ENCODE measurements at regions not wholly inside any gene's neighbourhood (a gene's known extent, or its start where the extent isn't known, plus 50 kb on each side); places are given as distances from the start of the nearest gene placed in this dataset.
A peak's percentile ranks its signal among the peaks of the same experiment; 100 is the strongest.

DNA sequence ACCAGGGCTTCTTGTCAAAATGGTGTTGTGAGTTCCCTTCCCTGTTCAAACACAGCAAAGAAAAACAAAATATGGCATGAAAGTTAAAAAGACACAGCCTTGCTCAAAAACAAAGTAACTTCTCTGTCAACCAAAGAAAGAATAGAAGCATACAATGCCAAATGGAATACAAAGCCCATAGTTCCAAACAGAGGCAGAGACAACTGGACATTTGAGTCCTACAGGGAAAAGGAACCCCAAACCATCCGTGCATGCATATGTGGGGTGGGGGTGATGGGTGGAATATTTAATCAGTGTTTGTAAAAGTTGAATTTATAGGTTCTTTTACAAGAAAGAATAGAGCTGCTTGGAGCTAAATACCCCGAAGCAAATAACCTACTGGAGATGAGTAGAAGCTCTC is 218.7 kb downstream of the FAM76B start:
- no peaks in the 10 kb centered on the region for H3K27me3 Mint-ChIP-seq (ENCODE audit: low read depth)
- no peak overlapping the region for H3K4me3 Mint-ChIP-seq
- no peak overlapping the region for H3K27ac Mint-ChIP-seq
- peaks cover 7% of the 10 kb centered on the region for H3K36me3 Mint-ChIP-seq (ENCODE audit: low read depth)
- no peaks in the 10 kb centered on the region for H3K4me1 Mint-ChIP-seq (ENCODE audit: low read depth)
- peaks cover 16% of the 10 kb centered on the region for H3K9me3 Mint-ChIP-seq

DNA sequence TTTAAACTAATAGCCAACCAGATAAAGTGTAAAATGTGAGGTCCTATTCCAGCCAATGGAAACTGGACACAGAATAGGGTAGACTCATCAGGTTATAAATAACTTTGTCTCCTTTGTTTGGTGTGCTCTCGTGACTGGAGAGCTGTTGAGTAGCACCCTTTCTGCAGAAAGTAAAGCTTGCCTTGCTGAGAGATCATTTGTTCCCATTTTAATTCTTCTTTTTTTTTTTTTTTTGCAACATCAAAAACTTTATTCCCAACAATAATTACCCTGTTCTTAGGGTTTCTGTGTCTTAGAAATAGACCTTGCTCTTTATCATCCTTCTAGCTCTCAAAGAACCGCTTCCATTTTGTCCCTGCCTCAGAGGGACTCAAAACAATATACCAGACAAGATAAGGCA is 220.4 kb downstream of the FAM76B start:
- Mint-ChIP-seq H3K4me1 (ENCODE audit: low read depth) (peaks cover 2% of the 10 kb centered on the region), H3K27ac (no peak overlapping the region), H3K27me3 (ENCODE audit: low read depth) (no peaks in the 10 kb centered on the region), H3K4me3 (no peak overlapping the region), H3K9me3 (peaks cover 14% of the 10 kb centered on the region), H3K36me3 (ENCODE audit: low read depth) (peaks cover 5% of the 10 kb centered on the region)

DNA sequence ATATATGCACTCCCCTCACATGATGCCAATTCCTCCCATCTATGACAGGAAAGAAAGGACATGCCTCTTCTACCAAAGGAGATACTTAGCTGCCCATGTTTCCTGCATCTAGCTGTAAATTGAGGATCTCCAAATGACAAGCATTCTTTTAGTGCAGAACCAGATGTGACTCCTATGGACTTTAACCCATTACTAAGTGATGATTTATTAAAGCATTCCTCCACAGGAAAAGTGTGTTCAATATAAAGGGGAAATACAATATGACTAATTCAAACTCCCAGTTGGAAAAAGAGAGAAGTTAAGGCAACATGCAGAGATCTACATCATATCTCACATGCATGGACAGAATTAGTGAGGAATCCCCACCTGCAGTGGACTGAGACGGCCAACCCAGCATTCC is 221.3 kb downstream of the FAM76B start:
- Mint-ChIP-seq H3K36me3 (ENCODE audit: low read depth) (peaks cover 5% of the 10 kb centered on the region), H3K27me3 (ENCODE audit: low read depth) (no peaks in the 10 kb centered on the region), H3K27ac (no peak overlapping the region), H3K4me1 (ENCODE audit: low read depth) (peaks cover 2% of the 10 kb centered on the region), H3K9me3 (peaks cover 14% of the 10 kb centered on the region), H3K4me3 (no peak overlapping the region)

DNA sequence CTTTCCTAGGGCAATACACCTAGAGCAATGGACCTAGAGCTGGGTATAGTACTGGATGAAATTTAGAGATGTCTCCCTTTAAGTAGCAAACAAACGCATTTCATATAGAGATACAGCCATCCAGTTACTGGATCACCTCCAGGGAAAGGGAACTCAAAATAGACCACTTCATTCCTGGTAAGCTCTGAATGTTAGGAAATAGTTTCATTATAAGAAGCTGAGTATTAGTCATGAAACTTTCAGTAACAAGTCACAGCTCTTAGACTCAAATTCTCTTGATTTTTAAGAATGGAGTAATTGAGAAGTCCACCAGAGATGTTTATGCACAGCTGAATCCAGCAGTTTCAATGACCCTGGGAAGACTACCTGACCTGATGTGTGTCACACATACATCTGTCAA is 221.9 kb downstream of the FAM76B start:
- Mint-ChIP-seq H3K36me3 (ENCODE audit: low read depth) (peaks cover 5% of the 10 kb centered on the region), H3K27ac (no peak overlapping the region), H3K27me3 (ENCODE audit: low read depth) (peaks cover under 1% of the 10 kb centered on the region), H3K4me1 (ENCODE audit: low read depth) (peaks cover 4% of the 10 kb centered on the region), H3K9me3 (peaks cover 14% of the 10 kb centered on the region), H3K4me3 (no peak overlapping the region)

DNA sequence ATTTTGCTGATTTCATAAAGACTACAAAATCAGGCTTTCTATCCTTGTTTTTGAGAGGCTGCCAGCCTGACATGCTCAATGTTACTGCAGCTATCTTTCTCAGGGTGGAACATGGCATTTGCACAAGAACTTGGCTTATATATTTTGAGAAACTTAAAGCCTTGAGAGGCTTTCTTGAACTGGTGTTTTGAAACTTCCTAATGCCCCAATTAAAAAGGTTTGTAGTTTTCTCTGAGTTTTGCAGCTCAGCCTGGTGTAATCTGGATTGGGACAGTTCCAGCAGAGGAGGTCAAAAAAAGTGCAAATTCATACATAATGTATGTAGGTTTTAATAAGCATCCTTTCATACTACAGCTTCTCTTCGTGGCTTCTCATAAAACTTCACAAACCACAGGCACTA is 223.4 kb downstream of the FAM76B start:
- Mint-ChIP-seq H3K9me3 (peaks cover 9% of the 10 kb centered on the region), H3K27ac (no peak overlapping the region), H3K36me3 (ENCODE audit: low read depth) (peaks cover 5% of the 10 kb centered on the region), H3K27me3 (ENCODE audit: low read depth) (peaks cover 3% of the 10 kb centered on the region), H3K4me1 (ENCODE audit: low read depth) (peaks cover 4% of the 10 kb centered on the region), H3K4me3 (no peak overlapping the region)

DNA sequence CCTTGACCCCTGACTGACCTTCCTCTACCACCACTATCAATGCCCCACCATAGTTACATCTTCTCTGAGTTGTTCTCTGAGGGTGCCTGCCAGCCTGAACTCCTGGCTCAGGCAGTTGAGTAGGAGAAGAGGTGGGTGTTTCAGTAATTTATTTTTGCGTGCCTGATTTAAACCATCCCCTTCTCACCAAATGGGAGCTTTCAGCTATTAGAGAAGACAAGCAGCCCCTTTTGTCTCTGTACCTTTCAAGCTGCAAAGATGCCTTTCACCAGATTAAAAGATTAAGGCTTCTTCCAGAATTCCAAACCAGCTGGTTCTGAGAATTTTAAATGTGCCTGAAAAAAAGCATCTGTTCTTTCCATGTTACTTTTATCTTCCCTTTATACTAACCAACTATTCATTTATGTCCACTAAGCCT is 223.8 kb downstream of the FAM76B start:
- peaks cover 3% of the 10 kb centered on the region for H3K27me3 Mint-ChIP-seq (ENCODE audit: low read depth)
- peaks cover 6% of the 10 kb centered on the region for H3K4me1 Mint-ChIP-seq (ENCODE audit: low read depth)
- H3K36me3 Mint-ChIP-seq (ENCODE audit: low read depth), result peaks cover 5% of the 10 kb centered on the region
- no peak overlapping the region for H3K27ac Mint-ChIP-seq
- H3K4me3 Mint-ChIP-seq, result no peak overlapping the region
- peaks cover 9% of the 10 kb centered on the region for H3K9me3 Mint-ChIP-seq

DNA sequence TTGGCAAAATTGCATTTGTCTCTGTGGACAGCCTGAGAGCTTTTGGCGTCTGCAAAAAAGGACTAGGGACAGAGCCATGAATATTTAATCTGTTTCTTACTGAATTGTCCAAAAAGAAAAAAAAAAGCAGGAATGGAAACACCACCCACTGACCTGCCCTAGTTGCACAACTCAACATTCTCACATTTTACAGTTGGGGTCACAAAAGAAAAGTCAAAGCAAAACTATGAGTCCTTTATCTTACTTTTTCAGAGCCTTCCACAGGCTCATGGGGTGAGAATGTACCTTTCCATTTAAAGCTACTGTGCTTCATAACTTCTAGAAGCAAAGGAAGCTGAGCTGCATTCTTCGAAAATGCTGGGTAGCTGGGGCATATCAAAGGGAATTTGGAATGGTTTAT is 225.7 kb downstream of the FAM76B start:
- Mint-ChIP-seq H3K4me3 (no peak overlapping the region), H3K27me3 (ENCODE audit: low read depth) (peaks cover 3% of the 10 kb centered on the region), H3K27ac (no peak overlapping the region), H3K36me3 (ENCODE audit: low read depth) (peaks cover 2% of the 10 kb centered on the region), H3K4me1 (ENCODE audit: low read depth) (peaks cover 6% of the 10 kb centered on the region), H3K9me3 (no peaks in the 10 kb centered on the region)

DNA sequence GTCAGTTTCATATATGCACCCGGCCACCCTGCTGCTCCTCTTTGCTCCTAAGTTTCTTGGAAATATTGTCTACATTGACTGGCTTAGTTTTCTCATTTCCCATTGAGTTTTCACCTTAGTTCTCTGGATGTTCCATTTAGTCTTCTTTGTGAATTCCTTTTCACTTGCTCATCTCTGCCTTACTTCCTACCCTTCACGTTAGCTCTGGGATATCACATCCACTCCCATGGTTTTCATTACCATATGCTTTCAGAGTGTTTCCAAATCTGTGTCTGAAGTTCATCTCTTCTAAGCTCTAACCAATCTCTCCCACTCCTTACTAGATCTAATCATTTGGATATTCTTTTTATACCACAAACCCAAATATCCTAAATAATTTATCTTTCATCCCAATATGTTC is 226.4 kb downstream of the FAM76B start:
- Mint-ChIP-seq H3K4me1 (ENCODE audit: low read depth) (peaks cover 6% of the 10 kb centered on the region), H3K4me3 (no peak overlapping the region), H3K27ac (no peak overlapping the region)

DNA sequence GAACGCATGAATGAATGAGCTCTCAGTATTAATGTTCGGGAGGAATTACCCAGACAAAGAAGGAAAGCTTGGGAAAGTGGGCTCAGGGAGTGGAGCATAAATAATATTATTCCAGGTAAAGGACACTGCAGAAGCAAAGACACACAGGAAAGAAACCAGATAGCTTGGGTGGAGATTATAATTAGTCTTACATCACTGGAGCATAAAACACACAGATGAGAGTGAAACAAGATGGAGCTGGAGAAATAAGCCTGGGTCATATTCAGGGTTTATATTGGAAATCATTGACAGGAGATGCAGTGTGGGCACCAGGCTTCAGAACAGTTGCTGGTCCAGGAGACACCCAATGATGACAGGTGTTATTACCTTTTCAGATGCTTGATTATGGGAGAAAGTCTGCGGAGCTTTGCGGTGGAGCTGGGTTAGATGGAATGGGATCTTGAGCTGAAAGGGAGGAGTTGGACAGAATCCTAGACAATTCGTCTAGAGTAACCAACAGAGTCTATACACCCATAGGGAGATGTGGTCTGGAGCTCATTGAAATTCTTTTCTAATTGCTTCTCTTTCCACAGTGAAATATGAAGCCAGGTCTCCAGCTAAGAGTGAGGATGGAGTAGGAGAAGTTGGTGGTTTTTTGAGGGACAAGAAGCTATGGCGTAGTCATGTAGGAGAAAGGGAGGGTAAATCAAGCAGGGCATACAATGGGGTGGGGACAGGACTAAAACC is 227.2 kb downstream of the FAM76B start:
- H3K4me3 Mint-ChIP-seq, result no peak overlapping the region
- H3K27ac Mint-ChIP-seq, result no peak overlapping the region

More for the DNA sequence above, 226.4 kb downstream of the FAM76B start:
- Mint-ChIP-seq H3K27me3 (ENCODE audit: low read depth) (peaks cover 3% of the 10 kb centered on the region), H3K9me3 (no peaks in the 10 kb centered on the region), H3K36me3 (ENCODE audit: low read depth) (peaks cover 2% of the 10 kb centered on the region)

DNA sequence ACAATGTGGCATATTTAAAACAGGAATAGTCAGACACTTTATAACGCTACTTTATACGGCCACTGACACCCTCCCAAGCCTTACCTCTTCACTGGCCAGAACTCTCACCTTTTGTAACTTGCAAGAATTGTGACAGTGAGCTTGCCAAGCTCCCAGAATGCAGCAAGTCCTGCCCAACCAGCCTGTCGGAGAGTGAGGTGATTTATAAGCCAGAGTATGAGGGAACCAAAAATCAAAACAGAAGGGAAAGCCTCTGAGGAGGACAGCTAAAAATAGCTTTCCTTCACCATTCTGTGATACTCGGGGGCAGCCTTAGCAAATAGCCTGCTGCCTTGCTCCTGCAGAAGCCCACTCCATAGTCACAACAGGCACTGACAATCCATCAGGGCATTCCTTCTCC is 229.7 kb downstream of the FAM76B start:
- Mint-ChIP-seq H3K4me1 (ENCODE audit: low read depth) (peaks cover 27% of the 10 kb centered on the region), H3K36me3 (ENCODE audit: low read depth) (peaks cover 5% of the 10 kb centered on the region), H3K9me3 (peaks cover 4% of the 10 kb centered on the region), H3K27ac (no peak overlapping the region), H3K4me3 (no peak overlapping the region), H3K27me3 (ENCODE audit: low read depth) (peaks cover 7% of the 10 kb centered on the region)

More for the DNA sequence above, 227.2 kb downstream of the FAM76B start:
- no peaks in the 10 kb centered on the region for H3K9me3 Mint-ChIP-seq
- peaks cover 3% of the 10 kb centered on the region for H3K27me3 Mint-ChIP-seq (ENCODE audit: low read depth)
- peaks cover 7% of the 10 kb centered on the region for H3K4me1 Mint-ChIP-seq (ENCODE audit: low read depth)
- H3K36me3 Mint-ChIP-seq (ENCODE audit: low read depth), result peaks cover 2% of the 10 kb centered on the region

DNA sequence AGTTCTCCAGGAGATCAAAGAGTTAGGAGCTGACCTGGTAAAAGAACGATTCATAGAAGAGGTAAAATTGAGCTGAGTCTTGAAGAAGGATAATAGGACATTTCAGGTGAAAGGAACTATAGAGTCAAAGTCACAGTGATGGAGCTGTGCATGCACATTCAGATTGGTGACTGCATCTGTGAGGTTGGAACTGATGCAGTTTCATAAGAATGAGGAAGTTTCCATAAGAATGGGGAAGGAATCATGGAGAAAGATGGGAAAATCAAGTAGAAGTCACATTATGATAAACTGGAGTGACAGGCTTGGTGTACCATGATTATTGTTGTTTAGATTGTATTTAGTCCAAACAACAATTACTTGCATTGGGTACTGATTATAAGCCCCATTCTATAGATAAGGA is 232.2 kb downstream of the FAM76B start:
- peaks cover 4% of the 10 kb centered on the region for H3K9me3 Mint-ChIP-seq
- peaks cover 29% of the 10 kb centered on the region for H3K4me1 Mint-ChIP-seq (ENCODE audit: low read depth)
- no peak overlapping the region for H3K4me3 Mint-ChIP-seq
- H3K27me3 Mint-ChIP-seq (ENCODE audit: low read depth), result peaks cover 4% of the 10 kb centered on the region
- H3K36me3 Mint-ChIP-seq (ENCODE audit: low read depth), result peaks cover 5% of the 10 kb centered on the region
- peak overlapping the region; percentile 58 for H3K27ac Mint-ChIP-seq

DNA sequence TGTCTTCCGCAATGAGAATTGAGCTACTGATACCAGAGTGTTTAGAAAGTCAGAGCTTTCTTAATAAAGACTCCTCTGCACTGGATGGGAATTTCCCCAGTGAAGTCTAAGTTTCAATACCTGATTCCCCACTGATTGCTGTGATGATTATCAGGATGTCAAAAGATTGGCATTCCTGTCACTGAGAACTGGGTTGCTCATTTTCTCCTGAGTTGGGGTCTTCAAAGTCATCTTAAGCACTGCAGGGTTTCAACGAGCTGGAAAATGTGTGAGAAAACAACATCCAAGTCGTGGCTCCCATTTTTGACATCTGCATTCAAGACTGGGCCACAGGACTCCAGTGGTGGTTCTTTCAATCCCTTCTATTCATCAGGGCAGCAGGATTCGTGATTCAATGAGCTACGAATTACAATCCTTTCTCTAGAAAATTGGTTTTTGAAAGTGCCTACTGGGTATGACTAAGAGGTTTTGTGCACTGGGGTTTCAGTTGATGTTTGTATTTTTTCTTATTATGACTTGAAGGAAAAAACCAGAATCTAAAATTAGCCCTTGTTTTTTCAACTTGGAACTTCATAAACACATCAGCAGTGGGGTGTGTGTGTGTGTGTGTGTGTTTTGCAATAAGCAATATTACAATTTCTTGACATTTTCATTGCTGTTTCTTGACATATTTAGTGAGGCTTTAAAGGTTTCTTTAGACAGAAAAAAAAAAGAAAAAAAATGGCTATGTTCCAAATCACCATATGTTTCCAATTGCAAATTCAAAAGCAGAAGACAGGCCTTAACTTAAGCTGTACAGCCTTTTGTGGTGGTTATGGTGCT is 233.0 kb downstream of the FAM76B start:
- H3K36me3 Mint-ChIP-seq (ENCODE audit: low read depth), result peaks cover 5% of the 10 kb centered on the region
- H3K9me3 Mint-ChIP-seq, result peaks cover 4% of the 10 kb centered on the region
- peak overlapping the region; percentile 7 for H3K4me3 Mint-ChIP-seq
- H3K4me1 Mint-ChIP-seq (ENCODE audit: low read depth), result peaks cover 29% of the 10 kb centered on the region
- H3K27ac Mint-ChIP-seq, result peak overlapping the region; percentile 58
- peaks cover 4% of the 10 kb centered on the region for H3K27me3 Mint-ChIP-seq (ENCODE audit: low read depth)

DNA sequence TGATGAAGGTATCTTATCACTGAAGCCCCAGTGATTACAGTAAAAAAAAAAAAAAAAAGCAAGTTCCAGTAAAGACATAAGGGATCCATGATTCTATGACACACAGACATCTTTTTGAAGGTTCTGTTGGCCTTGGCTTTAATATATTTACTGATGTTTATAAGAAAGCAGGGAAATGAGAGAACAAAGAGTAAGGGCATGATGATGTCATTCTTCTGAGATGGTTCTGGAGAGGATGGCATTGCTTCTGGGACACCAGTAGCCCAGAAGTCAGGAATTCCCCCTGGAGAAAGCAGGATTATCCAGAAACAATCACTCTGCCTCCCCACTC is 233.6 kb downstream of the FAM76B start:
- Mint-ChIP-seq H3K27me3 (ENCODE audit: low read depth) (peaks cover 4% of the 10 kb centered on the region), H3K36me3 (ENCODE audit: low read depth) (peaks cover 5% of the 10 kb centered on the region), H3K9me3 (peaks cover 4% of the 10 kb centered on the region), H3K4me1 (ENCODE audit: low read depth) (peaks cover 29% of the 10 kb centered on the region), H3K4me3 (peak overlapping the region; percentile 60), H3K27ac (peak overlapping the region; percentile 58)

DNA sequence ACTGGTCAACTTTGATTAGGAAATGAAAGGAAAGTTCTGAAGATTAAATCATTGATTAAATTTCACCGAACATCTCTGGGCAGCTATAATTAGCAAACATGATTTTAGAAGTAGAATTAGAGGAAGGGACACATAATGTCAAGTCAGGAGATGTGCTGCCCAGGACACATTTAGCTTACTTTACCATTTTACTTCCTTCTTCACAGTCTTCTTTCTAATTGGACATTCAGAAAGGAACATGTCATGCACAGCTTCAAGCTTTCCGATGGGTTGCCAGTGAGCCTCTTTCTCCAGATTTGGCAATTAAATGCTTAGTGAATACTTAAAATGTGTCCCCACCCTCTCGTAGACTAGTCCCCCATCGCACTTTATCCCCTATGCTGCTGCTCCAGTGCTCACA is 234.7 kb downstream of the FAM76B start:
- H3K4me3 Mint-ChIP-seq, result no peak overlapping the region
- H3K36me3 Mint-ChIP-seq (ENCODE audit: low read depth), result peaks cover 5% of the 10 kb centered on the region
- H3K4me1 Mint-ChIP-seq (ENCODE audit: low read depth), result peaks cover 29% of the 10 kb centered on the region
- H3K9me3 Mint-ChIP-seq, result peaks cover 4% of the 10 kb centered on the region
- peaks cover 4% of the 10 kb centered on the region for H3K27me3 Mint-ChIP-seq (ENCODE audit: low read depth)
- H3K27ac Mint-ChIP-seq, result no peak overlapping the region

DNA sequence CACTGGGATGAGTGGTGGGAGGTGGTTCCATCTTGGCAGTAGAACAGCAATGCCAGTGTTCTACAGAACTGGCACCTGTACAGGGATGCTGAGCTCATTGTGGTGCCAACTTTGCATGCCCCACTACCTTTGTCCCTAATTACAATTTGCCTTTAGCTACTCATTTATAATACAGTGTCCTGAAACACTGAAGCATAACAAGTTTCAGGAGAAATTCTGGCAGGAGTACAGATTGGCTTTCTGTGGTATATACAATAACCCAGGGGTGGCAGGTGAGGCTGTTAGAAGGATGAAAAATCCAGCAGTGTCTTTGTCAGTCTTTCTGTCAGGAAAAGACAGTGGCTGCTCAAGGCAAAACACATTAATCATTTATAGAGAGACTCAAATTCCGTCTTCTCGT is 240.3 kb downstream of the FAM76B start:
- H3K9me3 Mint-ChIP-seq, result no peaks in the 10 kb centered on the region
- H3K4me1 Mint-ChIP-seq (ENCODE audit: low read depth), result peaks cover 20% of the 10 kb centered on the region
- no peak overlapping the region for H3K4me3 Mint-ChIP-seq
- no peak overlapping the region for H3K27ac Mint-ChIP-seq
- no peaks in the 10 kb centered on the region for H3K36me3 Mint-ChIP-seq (ENCODE audit: low read depth)
- H3K27me3 Mint-ChIP-seq (ENCODE audit: low read depth), result no peaks in the 10 kb centered on the region

Measured in T-helper 1 cell treated with Interleukin-12 subunit alpha and Interleukin-12 subunit beta and Interleukin-4 antibody, amounts not matched to agents 30 μg/mL and 1 μg/mL, for 36 hours (primary cell).